Breast epithelium (tissue), 4 donors: ENCODE measurements at regions not wholly inside any gene's neighbourhood (a gene's known extent, or its start where the extent isn't known, plus 50 kb on each side); places are given as distances from the start of the nearest gene placed in this dataset.

Source experiments
- DNase-seq, 2 donors: peaks; one replicate each; pipeline ENCODE4 v3.0.0-alpha.2; 2019; ENCODE audit warnings: low spot score in 2 of 2
- H3K27ac ChIP-seq, 2 donors: fragments of 200-600 bp; sonication (generic) in 1 of 2; one replicate each; pipeline ENCODE4 v1.5.1; 2016 to 2019; ENCODE audit warnings: mild to moderate bottlenecking in 1 of 2
- H3K27me3 ChIP-seq, 2 donors: fragments of 200-600 bp; sonication (generic) in 1 of 2; one replicate each; pipeline versions ENCODE4 v1.5.1 to v1.6.0; 2017 to 2019; ENCODE audit warnings: control low read depth in 1 of 2, mild to moderate bottlenecking in 1 of 2
- H3K36me3 ChIP-seq: fragments of 200-600 bp; one replicate; pipeline ENCODE4 v1.5.1; 2019
- H3K4me1 ChIP-seq, 2 donors: fragments of 200-600 bp; sonication (generic); one replicate each; pipeline ENCODE4 v1.5.1; 2016 to 2019; ENCODE audit warnings: control low read depth in 1 of 2
- H3K4me3 ChIP-seq, 3 donors: fragments of 200-600 bp; sonication (generic); 1 replicate in 2 of 3; 2 replicates in 1 of 3; pipeline ENCODE4 v1.5.1; 2016 to 2019; ENCODE audit warnings: mild to moderate bottlenecking in 3 of 3, moderate library complexity in 2 of 3
- H3K9me3 ChIP-seq, 2 donors: fragments of 200-600 bp; sonication (generic) in 1 of 2; one replicate each; pipeline ENCODE4 v1.5.1; 2016 to 2019; ENCODE audit warnings: control low read depth in 1 of 2
- POLR2A ChIP-seq: fragments of 450-650 bp; IDR thresholded peaks from one replicate; pipeline ENCODE4 v1.6.1; 2016; ENCODE audit warnings: antibody characterized with exemption, mild to moderate bottlenecking, moderate library complexity
- POLR2AphosphoS5 ChIP-seq, 3 donors: sonication (generic); formaldehyde crosslinking; IDR thresholded peaks; one replicate each; pipeline ENCODE4 v1.6.1; 2017; ENCODE audit warnings: antibody characterized with exemption in 3 of 3
- intact Hi-C: fragments of 100-400 bp; cut with DNase I; formaldehyde crosslinking; loops from one replicate; pipeline ENCODE4 v1.15.1; 2023; ENCODE audit warnings: low total_unique reads
- TF ChIP-seq, protein P1 (sequence below), 3 donors: fragments of 450-650 bp; IDR thresholded peaks; one replicate each; pipeline ENCODE4 v1.5.1; 2016 to 2017; ENCODE audit warnings: antibody characterized with exemption in 3 of 3, mild to moderate bottlenecking in 3 of 3, moderate library complexity in 3 of 3

DNA sequence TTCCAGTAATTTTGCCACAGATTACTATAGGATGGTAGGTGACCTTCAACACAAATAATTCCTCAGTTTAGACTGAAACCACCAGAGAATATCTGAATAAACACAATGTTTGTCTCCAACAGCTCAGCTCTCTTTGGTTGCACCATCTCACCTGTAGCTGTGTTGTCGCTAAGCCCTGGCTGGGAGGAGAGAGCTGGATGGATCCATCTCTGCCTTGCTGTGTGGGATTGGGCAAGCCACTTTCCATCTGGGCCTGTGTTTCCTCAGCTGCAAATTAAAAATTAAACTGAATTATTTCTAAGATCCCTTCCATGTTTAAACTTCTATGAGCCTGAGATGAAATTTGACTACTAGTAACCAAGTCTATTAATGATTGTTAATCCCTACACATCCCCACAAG is 310.2 kb downstream of the FBXW7 start:
- Histone ChIP-seq H3K36me3 (no peaks in the 10 kb centered on the region), H3K9me3 (no peaks in the 10 kb centered on the region), H3K27ac (no peak overlapping the region), H3K27me3 (no peaks in the 10 kb centered on the region), H3K4me1 (no peaks in the 10 kb centered on the region), H3K4me3 (no peak overlapping the region)
- intact Hi-C loops: no loop called here
- TF ChIP-seq, protein P1, sequence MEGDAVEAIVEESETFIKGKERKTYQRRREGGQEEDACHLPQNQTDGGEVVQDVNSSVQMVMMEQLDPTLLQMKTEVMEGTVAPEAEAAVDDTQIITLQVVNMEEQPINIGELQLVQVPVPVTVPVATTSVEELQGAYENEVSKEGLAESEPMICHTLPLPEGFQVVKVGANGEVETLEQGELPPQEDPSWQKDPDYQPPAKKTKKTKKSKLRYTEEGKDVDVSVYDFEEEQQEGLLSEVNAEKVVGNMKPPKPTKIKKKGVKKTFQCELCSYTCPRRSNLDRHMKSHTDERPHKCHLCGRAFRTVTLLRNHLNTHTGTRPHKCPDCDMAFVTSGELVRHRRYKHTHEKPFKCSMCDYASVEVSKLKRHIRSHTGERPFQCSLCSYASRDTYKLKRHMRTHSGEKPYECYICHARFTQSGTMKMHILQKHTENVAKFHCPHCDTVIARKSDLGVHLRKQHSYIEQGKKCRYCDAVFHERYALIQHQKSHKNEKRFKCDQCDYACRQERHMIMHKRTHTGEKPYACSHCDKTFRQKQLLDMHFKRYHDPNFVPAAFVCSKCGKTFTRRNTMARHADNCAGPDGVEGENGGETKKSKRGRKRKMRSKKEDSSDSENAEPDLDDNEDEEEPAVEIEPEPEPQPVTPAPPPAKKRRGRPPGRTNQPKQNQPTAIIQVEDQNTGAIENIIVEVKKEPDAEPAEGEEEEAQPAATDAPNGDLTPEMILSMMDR (IDR thresholded peaks at IDR 0.05): no peak
- TF ChIP-seq POLR2A: no peak
- no peak for TF ChIP-seq POLR2AphosphoS5 (IDR thresholded peaks at IDR 0.05)
- DNase-seq: no peak

DNA sequence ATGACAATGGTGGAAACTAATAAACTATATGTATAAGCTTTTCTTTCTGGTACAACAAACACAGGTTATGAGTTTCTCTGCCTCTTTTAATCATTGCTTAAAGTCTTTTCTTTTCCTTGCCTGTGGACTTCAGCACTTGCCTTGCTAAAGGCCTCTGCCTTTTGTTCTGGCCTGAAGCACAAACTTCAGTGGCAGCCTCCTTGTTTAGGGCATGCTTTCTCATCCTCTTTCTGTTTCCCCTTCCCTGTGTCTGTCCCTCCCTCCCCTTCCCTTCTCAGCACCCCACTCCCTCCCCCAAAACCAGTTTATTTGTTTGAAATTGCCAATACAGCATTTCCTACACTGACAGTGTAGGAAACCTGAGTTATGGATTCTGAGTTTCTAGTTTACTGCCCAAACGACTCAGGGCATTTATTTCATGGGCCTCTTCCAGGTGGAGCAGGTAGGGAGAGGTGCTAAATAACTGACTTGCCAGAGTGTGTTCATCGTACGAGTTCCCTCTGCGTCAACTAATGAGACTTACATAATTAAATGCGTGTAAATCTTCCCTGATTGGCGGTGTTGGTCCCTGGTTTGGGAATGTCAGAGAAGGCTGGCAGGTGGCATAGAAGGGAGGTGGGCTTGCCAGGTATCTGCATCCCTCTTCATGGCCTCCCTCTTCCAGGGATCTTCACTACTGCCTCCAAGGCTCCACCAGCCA is 311.0 kb downstream of the FBXW7 start:
- H3K4me3 ChIP-seq: no peak overlapping the region
- H3K4me1 ChIP-seq: no peaks in the 10 kb centered on the region
- H3K27ac ChIP-seq: no peak overlapping the region
- TF ChIP-seq, protein P1 (IDR thresholded peaks at IDR 0.05): no peak
- TF ChIP-seq POLR2A (no peak), POLR2AphosphoS5 (IDR thresholded peaks at IDR 0.05) (no peak)
- H3K36me3 ChIP-seq: no peaks in the 10 kb centered on the region
- no peaks in the 10 kb centered on the region for H3K9me3 ChIP-seq
- no peak for DNase-seq
- no peaks in the 10 kb centered on the region for H3K27me3 ChIP-seq
- intact Hi-C loops: no loop called here

DNA sequence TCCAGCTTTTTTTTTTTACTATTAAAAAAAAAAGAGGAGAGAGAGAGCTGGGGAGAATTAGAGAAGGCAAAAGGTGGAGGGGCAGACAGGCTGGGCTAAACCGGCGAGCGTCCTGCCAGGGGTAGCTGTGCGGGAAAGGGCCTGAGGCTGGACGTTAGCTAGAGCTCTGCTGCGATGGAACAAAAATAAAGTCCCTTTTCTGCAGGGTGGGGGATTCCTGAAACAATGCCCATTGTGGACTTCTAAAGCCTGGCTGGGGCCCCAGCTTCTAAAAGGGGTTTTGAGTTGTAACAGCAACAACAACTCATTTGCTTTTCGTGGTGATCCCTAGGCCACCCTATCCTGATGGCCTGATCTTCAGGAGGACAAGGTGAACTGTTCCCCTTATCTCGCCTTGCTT is 311.7 kb downstream of the FBXW7 start:
- DNase-seq: no peak
- Histone ChIP-seq H3K27ac (no peak overlapping the region), H3K4me3 (no peak overlapping the region), H3K36me3 (no peaks in the 10 kb centered on the region), H3K4me1 (no peaks in the 10 kb centered on the region), H3K9me3 (no peaks in the 10 kb centered on the region), H3K27me3 (no peaks in the 10 kb centered on the region)
- TF ChIP-seq POLR2A (no peak), POLR2AphosphoS5 (IDR thresholded peaks at IDR 0.05) (no peak)
- TF ChIP-seq, protein P1 (IDR thresholded peaks at IDR 0.05): no peak
- intact Hi-C loops: no loop called here

DNA sequence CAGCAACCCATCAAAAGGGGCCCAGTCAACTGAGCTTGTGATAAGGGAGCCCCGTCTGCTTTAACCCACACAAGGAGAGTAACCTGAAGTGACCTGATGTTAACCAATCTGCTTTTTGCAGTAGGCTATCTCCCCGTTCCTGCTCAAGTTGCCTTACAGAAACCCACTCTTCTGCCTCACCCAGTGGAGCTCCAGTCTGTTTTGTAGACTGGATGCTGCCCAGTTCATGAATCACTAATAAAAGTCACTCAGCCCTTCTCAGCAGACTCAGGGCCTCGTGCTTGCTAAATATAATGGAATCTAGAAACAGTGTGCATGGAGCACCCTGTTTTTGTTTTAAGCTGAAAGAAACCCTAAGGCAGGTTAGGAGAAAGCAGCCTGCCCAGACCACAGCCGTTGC is 312.3 kb downstream of the FBXW7 start:
- Histone ChIP-seq H3K4me3 (no peak overlapping the region), H3K27me3 (no peaks in the 10 kb centered on the region), H3K4me1 (no peaks in the 10 kb centered on the region), H3K27ac (no peak overlapping the region), H3K36me3 (no peaks in the 10 kb centered on the region), H3K9me3 (no peaks in the 10 kb centered on the region)
- intact Hi-C loops: no loop called here
- no peak for DNase-seq
- TF ChIP-seq, protein P1 (IDR thresholded peaks at IDR 0.05): no peak
- TF ChIP-seq POLR2A (no peak), POLR2AphosphoS5 (IDR thresholded peaks at IDR 0.05) (no peak)

DNA sequence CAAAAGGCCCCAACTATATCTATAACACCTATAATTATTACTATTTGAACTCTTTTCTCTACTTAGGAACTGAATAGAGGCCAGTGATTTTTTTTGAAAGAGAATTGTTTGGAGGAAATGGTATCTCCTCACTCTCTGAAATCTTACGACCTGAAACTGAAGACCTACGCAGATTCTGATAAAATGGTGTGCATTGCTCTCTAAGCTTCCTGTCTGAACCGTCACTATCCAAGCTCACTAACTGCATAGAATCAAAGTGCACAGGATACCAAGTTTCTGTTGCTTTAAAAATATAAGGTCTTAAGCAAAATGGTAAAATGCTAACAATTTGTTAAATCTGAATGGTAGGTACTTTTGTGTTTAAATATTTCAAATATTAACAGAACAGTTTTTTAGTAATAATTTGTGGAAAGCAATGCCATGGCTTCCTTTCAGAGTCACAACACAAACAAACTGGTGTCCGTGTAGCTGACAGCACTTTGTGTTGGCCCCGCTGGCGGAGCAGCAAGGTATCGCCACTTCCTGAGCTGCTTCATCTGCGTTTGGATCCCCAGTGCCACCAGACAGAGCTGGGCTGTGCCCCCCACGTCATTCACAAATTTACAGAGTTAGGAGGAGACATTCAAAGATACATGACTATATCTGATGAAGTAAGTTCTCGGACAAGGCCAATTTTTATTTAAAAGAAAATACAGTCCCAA is 313.9 kb downstream of the FBXW7 start:
- Histone ChIP-seq H3K36me3 (no peaks in the 10 kb centered on the region), H3K4me3 (no peak overlapping the region), H3K27me3 (no peaks in the 10 kb centered on the region), H3K9me3 (no peaks in the 10 kb centered on the region), H3K27ac (no peak overlapping the region), H3K4me1 (no peaks in the 10 kb centered on the region)
- intact Hi-C loops: no loop called here
- no peak for DNase-seq
- TF ChIP-seq, protein P1 (IDR thresholded peaks at IDR 0.05): no peak
- TF ChIP-seq POLR2AphosphoS5 (IDR thresholded peaks at IDR 0.05) (no peak), POLR2A (no peak)
